ENCODE measurements at regions not wholly inside any gene's neighbourhood (a gene's known extent, or its start where the extent isn't known, plus 50 kb on each side); places are given as distances from the start of the nearest gene placed in this dataset.

- intact Hi-C loops (cut with DNase I): no loop called here
- H3K36me3 ChIP-seq (ENCODE audit: control insufficient read depth in 2 of 3, insufficient read depth in 3 of 3, low read length in 3 of 3): no peaks in the 10 kb centered on the region
- no peak overlapping the region for H3K27ac ChIP-seq (ENCODE audit: low read depth in 2 of 2, low read length in 2 of 2)
- H3K27me3 ChIP-seq (ENCODE audit: control insufficient read depth, insufficient read depth, low read length): no peaks in the 10 kb centered on the region
- no peak overlapping the region for H3K4me3 ChIP-seq (ENCODE audit: low read length in 3 of 3)
- no peak for DNase-seq
- H3K9ac ChIP-seq (ENCODE audit: low read length in 3 of 3): no peak overlapping the region
- TF ChIP-seq CTCF (IDR thresholded peaks at IDR 0.05; ENCODE audit: borderline replicate concordance, extremely low read depth, insufficient read depth): no peak
- FAIRE-seq: no peak
- peaks cover 3 to 6% (median 4%) of the 10 kb centered on the region in 3 donors for H3K4me1 ChIP-seq (ENCODE audit: control insufficient read depth in 2 of 3, insufficient read depth in 2 of 3, low read depth in 1 of 3, low read length in 3 of 3)
- H3K9me3 ChIP-seq (ENCODE audit: control insufficient read depth in 2 of 3, insufficient read depth in 1 of 3, low read length in 3 of 3): no peaks in the 10 kb centered on the region
These were observed 94.8 kb downstream of the BMP4 start for GRCh38 chr14:53861781-53862180.

GRCh38 chr14:53858345-53858684 is 98.3 kb downstream of the BMP4 start:
- Histone ChIP-seq H3K9me3 (ENCODE audit: control insufficient read depth in 2 of 3, insufficient read depth in 1 of 3, low read length in 3 of 3) (no peaks in the 10 kb centered on the region), H3K36me3 (ENCODE audit: control insufficient read depth in 2 of 3, insufficient read depth in 3 of 3, low read length in 3 of 3) (no peaks in the 10 kb centered on the region), H3K4me1 (ENCODE audit: control insufficient read depth in 2 of 3, insufficient read depth in 2 of 3, low read depth in 1 of 3, low read length in 3 of 3) (peaks cover 3 to 6% (median 4%) of the 10 kb centered on the region in 3 donors), H3K27ac (ENCODE audit: low read depth in 2 of 2, low read length in 2 of 2) (no peak overlapping the region), H3K4me3 (ENCODE audit: low read length in 3 of 3) (peak overlapping the region in 1 of 3 donors; percentile 25), H3K27me3 (ENCODE audit: control insufficient read depth, insufficient read depth, low read length) (no peaks in the 10 kb centered on the region), H3K9ac (ENCODE audit: low read length in 3 of 3) (no peak overlapping the region)
- intact Hi-C loops (cut with DNase I): no loop called here
- TF ChIP-seq CTCF (IDR thresholded peaks at IDR 0.05; ENCODE audit: borderline replicate concordance, extremely low read depth, insufficient read depth): no peak
- FAIRE-seq (no peak), DNase-seq (no peak)

GRCh38 chr14:53857625-53858344 is 98.8 kb downstream of the BMP4 start:
- no peak for TF ChIP-seq CTCF (IDR thresholded peaks at IDR 0.05; ENCODE audit: borderline replicate concordance, extremely low read depth, insufficient read depth)
- intact Hi-C loops (cut with DNase I): no loop called here
- no peak overlapping the region for H3K27ac ChIP-seq (ENCODE audit: low read depth in 2 of 2, low read length in 2 of 2)
- peak overlapping the region in 2 of 3 donors; percentile 25 to 29 for H3K4me3 ChIP-seq (ENCODE audit: low read length in 3 of 3)
- no peaks in the 10 kb centered on the region for H3K9me3 ChIP-seq (ENCODE audit: control insufficient read depth in 2 of 3, insufficient read depth in 1 of 3, low read length in 3 of 3)
- no peaks in the 10 kb centered on the region for H3K36me3 ChIP-seq (ENCODE audit: control insufficient read depth in 2 of 3, insufficient read depth in 3 of 3, low read length in 3 of 3)
- H3K4me1 ChIP-seq (ENCODE audit: control insufficient read depth in 2 of 3, insufficient read depth in 2 of 3, low read depth in 1 of 3, low read length in 3 of 3): peaks cover 3 to 6% (median 4%) of the 10 kb centered on the region in 3 donors
- no peak overlapping the region for H3K9ac ChIP-seq (ENCODE audit: low read length in 3 of 3)
- no peak for FAIRE-seq
- H3K27me3 ChIP-seq (ENCODE audit: control insufficient read depth, insufficient read depth, low read length): no peaks in the 10 kb centered on the region
- DNase-seq: no peak

- peaks cover 3 to 6% (median 4%) of the 10 kb centered on the region in 3 donors for H3K4me1 ChIP-seq (ENCODE audit: control insufficient read depth in 2 of 3, insufficient read depth in 2 of 3, low read depth in 1 of 3, low read length in 3 of 3)
- H3K4me3 ChIP-seq (ENCODE audit: low read length in 3 of 3): no peak overlapping the region
- DNase-seq (no peak), FAIRE-seq (no peak)
- H3K9me3 ChIP-seq (ENCODE audit: control insufficient read depth in 2 of 3, insufficient read depth in 1 of 3, low read length in 3 of 3): no peaks in the 10 kb centered on the region
- no peak overlapping the region for H3K9ac ChIP-seq (ENCODE audit: low read length in 3 of 3)
- intact Hi-C loops (cut with DNase I): no loop called here
- H3K27ac ChIP-seq (ENCODE audit: low read depth in 2 of 2, low read length in 2 of 2): no peak overlapping the region
- H3K27me3 ChIP-seq (ENCODE audit: control insufficient read depth, insufficient read depth, low read length): no peaks in the 10 kb centered on the region
- no peak for TF ChIP-seq CTCF (IDR thresholded peaks at IDR 0.05; ENCODE audit: borderline replicate concordance, extremely low read depth, insufficient read depth)
- no peaks in the 10 kb centered on the region for H3K36me3 ChIP-seq (ENCODE audit: control insufficient read depth in 2 of 3, insufficient read depth in 3 of 3, low read length in 3 of 3)
These were observed 101.1 kb downstream of the BMP4 start for GRCh38 chr14:53855574-53855973.
